GM19324 (cell line): ENCODE measurements at regions not wholly inside any gene's neighbourhood (a gene's known extent, or its start where the extent isn't known, plus 50 kb on each side); places are given as distances from the start of the nearest gene placed in this dataset.

Experiments
- ATAC-seq: cut with Tn5 transposase; IDR thresholded peaks from one replicate; pipeline ENCODE4 v1.9.1; 2021; ENCODE audit warnings: mild to moderate bottlenecking, moderate library complexity; ENCODE audit not compliant: unreplicated experiment, low FRiP score

- ATAC-seq: no peak
Measured at GRCh38 chr4:178856139-178856800, 1414.0 kb upstream of the AGA start.

- ATAC-seq: no peak
Measured at GRCh38 chr4:178871476-178871875, 1429.2 kb upstream of the AGA start.

- ATAC-seq: no peak
Measured at GRCh38 chr4:178881937-178882336, 1439.7 kb upstream of the AGA start.

GRCh38 chr4:178894126-178894525, 1451.9 kb upstream of the AGA start:
- ATAC-seq: no peak

- no peak for ATAC-seq
Measured at GRCh38 chr4:178899084-178899483, 1456.8 kb upstream of the AGA start.

- ATAC-seq: no peak
Measured at GRCh38 chr4:178917756-178918155, 1475.5 kb upstream of the AGA start.

- no peak for ATAC-seq
Measured at GRCh38 chr4:178937130-178937529, 1494.9 kb upstream of the AGA start.

- no peak for ATAC-seq
Measured at GRCh38 chr4:178941975-178942374, 1499.7 kb upstream of the AGA start.

GRCh38 chr4:178953447-178954120, 1511.3 kb upstream of the AGA start:
- no peak for ATAC-seq

- ATAC-seq: no peak
Measured at GRCh38 chr4:178955614-178956013, 1513.4 kb upstream of the AGA start.

- no peak for ATAC-seq
Measured at GRCh38 chr4:178958725-178959440, 1516.6 kb upstream of the AGA start.

- ATAC-seq: no peak
Measured at GRCh38 chr4:178963446-178964045, 1521.3 kb upstream of the AGA start.

- ATAC-seq: no peak
Measured at GRCh38 chr4:178966644-178967043, 1524.4 kb upstream of the AGA start.

GRCh38 chr4:178970433-178971140, 1528.3 kb upstream of the AGA start:
- ATAC-seq: no peak

GRCh38 chr4:178976861-178977260, 1534.6 kb upstream of the AGA start:
- no peak for ATAC-seq

GRCh38 chr4:178993306-178993705, 1551.1 kb upstream of the AGA start:
- no peak for ATAC-seq

GRCh38 chr4:179001918-179002317, 1559.7 kb upstream of the AGA start:
- ATAC-seq: no peak

- ATAC-seq: no peak
Measured at GRCh38 chr4:179007755-179008154, 1565.5 kb upstream of the AGA start.

GRCh38 chr4:179017581-179017980, 1575.3 kb upstream of the AGA start:
- ATAC-seq: no peak

GRCh38 chr4:179027569-179027968, 1585.3 kb upstream of the AGA start:
- ATAC-seq: no peak

GRCh38 chr4:179028321-179028720, 1586.1 kb upstream of the AGA start:
- ATAC-seq: no peak
